HEK293 (cell line): ENCODE measurements at regions not wholly inside any gene's neighbourhood (a gene's known extent, or its start where the extent isn't known, plus 50 kb on each side); places are given as distances from the start of the nearest gene placed in this dataset.

ENCODE experiments used
- CTCF ChIA-PET: fragments of 350-600 bp; formaldehyde crosslinking; extraction: SDS; loops from one replicate; lab custom pipeline; 2021; ENCODE audit warnings: antibody characterized with exemption; lab: Yijun Ruan, JAX
- POLR2A ChIA-PET: fragments of 300-600 bp; formaldehyde crosslinking; extraction: SDS; loops from one replicate; lab custom pipeline; 2020; ENCODE audit warnings: antibody characterized with exemption, inconsistent platforms; lab: Yijun Ruan, JAX
- H3K27ac ChIP-seq: fragments of 200-500 bp; sonication (Bioruptor generic); 2 replicates; pipeline ENCODE4 v1.5.1; 2014; ENCODE audit warnings: low read depth, low read length, control low read depth, inconsistent platforms; ENCODE audit errors: extremely low read depth
- H3K36me3 ChIP-seq, 2 experiments: fragments of 200-500 bp in 1 of 2; sonication (Bioruptor generic) in 1 of 2; 1 replicate in 1 of 2; 2 replicates in 1 of 2; pipeline ENCODE4 v1.5.1; 2014 to 2017; ENCODE audit warnings: inconsistent platforms in 2 of 2, low read length in 2 of 2; ENCODE audit not compliant: control insufficient read depth in 2 of 2, insufficient read depth in 1 of 2
- H3K4me1 ChIP-seq: fragments of 200-500 bp; sonication (Bioruptor generic); 2 replicates; pipeline ENCODE4 v1.5.1; 2014; ENCODE audit warnings: mild to moderate bottlenecking, low read length, inconsistent platforms; ENCODE audit not compliant: control insufficient read depth, insufficient read depth
- H3K4me3 ChIP-seq: 2 replicates; pipeline ENCODE4 v1.5.1; 2011; ENCODE audit warnings: low read depth, mild to moderate bottlenecking, control low read depth, low read length, moderate library complexity
- H3K9me3 ChIP-seq: fragments of 200-500 bp; sonication (Bioruptor generic); 2 replicates; pipeline ENCODE4 v1.5.1; 2014; ENCODE audit warnings: low read depth, low read length, inconsistent platforms; ENCODE audit not compliant: control insufficient read depth, insufficient read depth
- BCL6B ChIP-seq: fragments of 450-650 bp; formaldehyde crosslinking; IDR thresholded peaks from 2 replicates; pipeline ENCODE4 v1.5.1; 2017; ENCODE audit warnings: missing biosample characterization, missing genetic modification characterization
- CTCF ChIP-seq: fragments of 450-650 bp; formaldehyde crosslinking; IDR thresholded peaks from 2 replicates; pipeline ENCODE4 v1.5.1; 2016; ENCODE audit warnings: missing biosample characterization, missing genetic modification characterization
- GLIS1 ChIP-seq: fragments of 450-650 bp; formaldehyde crosslinking; IDR thresholded peaks from 2 replicates; pipeline ENCODE4 v1.5.1; 2016; ENCODE audit warnings: missing biosample characterization, missing genetic modification characterization
- KLF1 ChIP-seq: fragments of 450-650 bp; formaldehyde crosslinking; IDR thresholded peaks from 2 replicates; pipeline ENCODE4 v1.5.1; 2016; ENCODE audit warnings: missing biosample characterization, missing genetic modification characterization
- PBX3 ChIP-seq: sonication (generic); formaldehyde crosslinking; IDR thresholded peaks from 2 replicates; pipeline ENCODE4 v1.8.1; 2022; ENCODE audit warnings: mild to moderate bottlenecking, moderate library complexity, missing genetic modification reagents
- ZFP37 ChIP-seq: fragments of 450-650 bp; formaldehyde crosslinking; IDR thresholded peaks from 2 replicates; pipeline ENCODE4 v1.5.1; 2016; ENCODE audit warnings: missing biosample characterization, missing genetic modification characterization
- ZNF10 ChIP-seq: fragments of 450-650 bp; formaldehyde crosslinking; IDR thresholded peaks from 2 replicates; pipeline ENCODE4 v1.5.1; 2017; ENCODE audit warnings: missing biosample characterization, missing genetic modification characterization
- ZNF155 ChIP-seq: fragments of 450-650 bp; formaldehyde crosslinking; IDR thresholded peaks from 2 replicates; pipeline ENCODE4 v1.5.1; 2016; ENCODE audit warnings: missing biosample characterization, missing genetic modification characterization
- ZNF214 ChIP-seq: fragments of 450-650 bp; formaldehyde crosslinking; IDR thresholded peaks from 2 replicates; pipeline ENCODE4 v1.5.1; 2017; ENCODE audit warnings: missing biosample characterization, mild to moderate bottlenecking, missing genetic modification characterization, borderline replicate concordance
- ZNF223 ChIP-seq: fragments of 450-650 bp; formaldehyde crosslinking; IDR thresholded peaks from 2 replicates; pipeline ENCODE4 v1.5.1; 2016; ENCODE audit warnings: missing biosample characterization, missing genetic modification characterization
- ZNF292 ChIP-seq: fragments of 450-650 bp; formaldehyde crosslinking; IDR thresholded peaks from 2 replicates; pipeline ENCODE4 v1.5.1; 2016; ENCODE audit warnings: low read depth, missing biosample characterization, missing genetic modification characterization, borderline replicate concordance
- ZNF501 ChIP-seq: fragments of 450-650 bp; formaldehyde crosslinking; IDR thresholded peaks from 2 replicates; pipeline ENCODE4 v1.5.1; 2016; ENCODE audit warnings: missing biosample characterization, missing genetic modification characterization
- ZNF624 ChIP-seq: fragments of 450-650 bp; formaldehyde crosslinking; IDR thresholded peaks from 2 replicates; pipeline ENCODE4 v1.5.1; 2017; ENCODE audit warnings: missing biosample characterization, missing genetic modification characterization
- ZNF629 ChIP-seq: fragments of 450-650 bp; formaldehyde crosslinking; IDR thresholded peaks from 2 replicates; pipeline ENCODE4 v1.5.1; 2017; ENCODE audit warnings: missing biosample characterization, missing genetic modification characterization
- ZNF701 ChIP-seq: fragments of 450-650 bp; formaldehyde crosslinking; IDR thresholded peaks from 2 replicates; pipeline ENCODE4 v1.5.1; 2016; ENCODE audit warnings: missing biosample characterization, missing genetic modification characterization
- ZNF785 ChIP-seq: fragments of 450-650 bp; formaldehyde crosslinking; IDR thresholded peaks from 2 replicates; pipeline ENCODE4 v1.5.1; 2016; ENCODE audit warnings: missing biosample characterization, missing genetic modification characterization
- ZNF837 ChIP-seq: fragments of 450-650 bp; formaldehyde crosslinking; IDR thresholded peaks from 2 replicates; pipeline ENCODE4 v1.5.1; 2016; ENCODE audit warnings: missing biosample characterization, missing genetic modification characterization
- ZSCAN30 ChIP-seq: fragments of 450-650 bp; IDR thresholded peaks from 2 replicates; pipeline ENCODE4 v1.5.1; 2018; ENCODE audit warnings: missing biosample characterization, mild to moderate bottlenecking, missing genetic modification characterization, moderate library complexity
- ZSCAN4 ChIP-seq: fragments of 450-650 bp; formaldehyde crosslinking; IDR thresholded peaks from 2 replicates; pipeline ENCODE4 v1.5.1; 2017; ENCODE audit warnings: missing biosample characterization, missing genetic modification characterization

GRCh38 chr13:72545030-72545719 is 182.3 kb downstream of the MZT1 start:
- no peak for TF ChIP-seq ZNF629 (tag by site-specific recombination)
- no peak for TF ChIP-seq ZNF701
- TF ChIP-seq ZNF214 (tag by site-specific recombination) = no peak
- no peak for TF ChIP-seq ZNF292 (tag by site-specific recombination)
- TF ChIP-seq, all 188 proteins: peak for 0
- ChIA-PET POLR2A (no interaction called here), CTCF (no interaction called here)
- Histone ChIP-seq H3K36me3 (no peaks in the 10 kb centered on the region), H3K4me3 (no peak overlapping the region), H3K4me1 (no peaks in the 10 kb centered on the region), H3K9me3 (no peaks in the 10 kb centered on the region), H3K27ac (no peak overlapping the region)

GRCh38 chr13:72544042-72544441 is 183.4 kb downstream of the MZT1 start:
- TF ChIP-seq ZNF785 (tag by site-specific recombination) = no peak
- no peak for TF ChIP-seq GLIS1 (tag by site-specific recombination)
- TF ChIP-seq ZNF223 (tag by site-specific recombination) = no peak
- no peak for TF ChIP-seq BCL6B (tag by site-specific recombination)
- TF ChIP-seq ZNF624 (tag by site-specific recombination) = no peak
- TF ChIP-seq ZNF10 (tag by site-specific recombination) = no peak
- no peak for TF ChIP-seq ZNF837 (tag by site-specific recombination)
- no peak for TF ChIP-seq KLF1 (tag by site-specific recombination)
- no peak for TF ChIP-seq ZSCAN30 (tag by site-specific recombination)
- no peak for TF ChIP-seq ZNF501 (tag by site-specific recombination)
- TF ChIP-seq ZFP37 (tag by site-specific recombination) = no peak
- TF ChIP-seq PBX3 = no peak
- TF ChIP-seq ZNF155 (tag by site-specific recombination) = no peak
- TF ChIP-seq ZSCAN4 (tag by site-specific recombination) = no peak
- no peak for TF ChIP-seq CTCF
- Histone ChIP-seq H3K4me1 (no peaks in the 10 kb centered on the region), H3K4me3 (no peak overlapping the region), H3K36me3 (no peaks in the 10 kb centered on the region), H3K27ac (no peak overlapping the region), H3K9me3 (no peaks in the 10 kb centered on the region)
- POLR2A ChIA-PET = no interaction called here
- CTCF ChIA-PET = no interaction called here
